ENCODE measurements at regions not wholly inside any gene's neighbourhood (a gene's known extent, or its start where the extent isn't known, plus 50 kb on each side); places are given as distances from the start of the nearest gene placed in this dataset.

DNA sequence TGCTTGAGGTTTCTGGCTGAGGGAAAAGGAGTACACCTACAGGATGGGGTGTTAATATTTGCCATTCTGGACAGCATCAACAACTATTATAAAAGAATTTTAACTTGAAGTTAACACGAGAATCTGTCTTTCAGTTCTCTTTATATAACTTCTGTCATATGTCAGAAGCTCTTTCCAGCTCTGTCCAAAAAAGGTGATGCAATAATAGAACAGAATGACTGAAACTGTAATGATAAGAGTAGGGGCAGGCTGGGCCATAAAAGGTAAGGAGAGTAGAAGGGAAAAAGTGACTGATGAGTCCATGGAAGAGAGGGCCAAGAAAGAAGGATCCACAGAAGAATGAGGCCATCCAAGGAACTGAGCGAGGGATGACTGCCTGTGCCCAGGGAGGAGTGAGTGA, 966.7 kb upstream of the FBXO33 start:
- Histone ChIP-seq H3K4me2 (no peak overlapping the region), H3K4me3 (ENCODE audit: low read depth in 2 of 2, low read length in 1 of 2) (no peak overlapping the region), H4K20me1 (ENCODE audit: insufficient read depth) (no peaks in the 10 kb centered on the region), H3K4me1 (ENCODE audit: control insufficient read depth in 1 of 2, insufficient read depth in 2 of 2, low read depth in 1 of 2, low read length in 1 of 2) (no peaks in the 10 kb centered on the region), H3K36me3 (replicated peaks in 1 of 2; ENCODE audit: control insufficient read depth in 1 of 2, insufficient read depth in 2 of 2, low read length in 1 of 2) (no peaks in the 10 kb centered on the region), H3K79me2 (ENCODE audit: insufficient read depth) (no peaks in the 10 kb centered on the region), H3K27ac (ENCODE audit: low read depth in 2 of 2, low read length in 1 of 2) (no peak overlapping the region), H2AFZ (ENCODE audit: low read depth) (no peak overlapping the region), H3K27me3 (ENCODE audit: insufficient read depth) (no peaks in the 10 kb centered on the region), H3K9me2 (no peaks in the 10 kb centered on the region), H3K9me3 (no peaks in the 10 kb centered on the region), H3F3A (replicated peaks; ENCODE audit: insufficient read depth) (no peaks in the 10 kb centered on the region), H3K9ac (no peak overlapping the region)
- TF ChIP-seq USF2 (IDR thresholded peaks at IDR 0.05; ENCODE audit: borderline replicate concordance, low read depth, low read length) (no peak), RXRA (IDR thresholded peaks at IDR 0.05; ENCODE audit: borderline replicate concordance, low read depth) (no peak), PBX3 (IDR thresholded peaks at IDR 0.05) (no peak), RCOR1 (IDR thresholded peaks at IDR 0.05; ENCODE audit: low read length) (no peak), MEF2A (IDR thresholded peaks at IDR 0.05; ENCODE audit: borderline replicate concordance, low read depth) (no peak), RAD21 (IDR thresholded peaks at IDR 0.05; ENCODE audit: low read length) (no peak), CHD2 (IDR thresholded peaks at IDR 0.05; ENCODE audit: low read length, partially characterized antibody) (no peak), JUND (IDR thresholded peaks at IDR 0.05) (no peak), FOXJ3 (CRISPR knock-in tag; IDR thresholded peaks at IDR 0.05) (no peak), MXI1 (IDR thresholded peaks at IDR 0.05; ENCODE audit: low read depth, low read length) (no peak), YY1 (IDR thresholded peaks at IDR 0.05; ENCODE audit: low read depth) (no peak), SIN3A (IDR thresholded peaks at IDR 0.05; ENCODE audit: borderline replicate concordance, low read depth, low read length) (no peak), EZH2phosphoT487 (IDR thresholded peaks at IDR 0.05; ENCODE audit: borderline replicate concordance, low read depth) (no peak), GATA2 (CRISPR knock-in tag; IDR thresholded peaks at IDR 0.05) (no peak), FOXM1 (IDR thresholded peaks at IDR 0.05; ENCODE audit: low read depth) (no peak)
- TF ChIP-seq, protein P1, sequence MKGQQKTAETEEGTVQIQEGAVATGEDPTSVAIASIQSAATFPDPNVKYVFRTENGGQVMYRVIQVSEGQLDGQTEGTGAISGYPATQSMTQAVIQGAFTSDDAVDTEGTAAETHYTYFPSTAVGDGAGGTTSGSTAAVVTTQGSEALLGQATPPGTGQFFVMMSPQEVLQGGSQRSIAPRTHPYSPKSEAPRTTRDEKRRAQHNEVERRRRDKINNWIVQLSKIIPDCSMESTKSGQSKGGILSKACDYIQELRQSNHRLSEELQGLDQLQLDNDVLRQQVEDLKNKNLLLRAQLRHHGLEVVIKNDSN (IDR thresholded peaks at IDR 0.05; ENCODE audit: borderline replicate concordance, low read depth), result no peak
- TF ChIP-seq, protein P2, sequence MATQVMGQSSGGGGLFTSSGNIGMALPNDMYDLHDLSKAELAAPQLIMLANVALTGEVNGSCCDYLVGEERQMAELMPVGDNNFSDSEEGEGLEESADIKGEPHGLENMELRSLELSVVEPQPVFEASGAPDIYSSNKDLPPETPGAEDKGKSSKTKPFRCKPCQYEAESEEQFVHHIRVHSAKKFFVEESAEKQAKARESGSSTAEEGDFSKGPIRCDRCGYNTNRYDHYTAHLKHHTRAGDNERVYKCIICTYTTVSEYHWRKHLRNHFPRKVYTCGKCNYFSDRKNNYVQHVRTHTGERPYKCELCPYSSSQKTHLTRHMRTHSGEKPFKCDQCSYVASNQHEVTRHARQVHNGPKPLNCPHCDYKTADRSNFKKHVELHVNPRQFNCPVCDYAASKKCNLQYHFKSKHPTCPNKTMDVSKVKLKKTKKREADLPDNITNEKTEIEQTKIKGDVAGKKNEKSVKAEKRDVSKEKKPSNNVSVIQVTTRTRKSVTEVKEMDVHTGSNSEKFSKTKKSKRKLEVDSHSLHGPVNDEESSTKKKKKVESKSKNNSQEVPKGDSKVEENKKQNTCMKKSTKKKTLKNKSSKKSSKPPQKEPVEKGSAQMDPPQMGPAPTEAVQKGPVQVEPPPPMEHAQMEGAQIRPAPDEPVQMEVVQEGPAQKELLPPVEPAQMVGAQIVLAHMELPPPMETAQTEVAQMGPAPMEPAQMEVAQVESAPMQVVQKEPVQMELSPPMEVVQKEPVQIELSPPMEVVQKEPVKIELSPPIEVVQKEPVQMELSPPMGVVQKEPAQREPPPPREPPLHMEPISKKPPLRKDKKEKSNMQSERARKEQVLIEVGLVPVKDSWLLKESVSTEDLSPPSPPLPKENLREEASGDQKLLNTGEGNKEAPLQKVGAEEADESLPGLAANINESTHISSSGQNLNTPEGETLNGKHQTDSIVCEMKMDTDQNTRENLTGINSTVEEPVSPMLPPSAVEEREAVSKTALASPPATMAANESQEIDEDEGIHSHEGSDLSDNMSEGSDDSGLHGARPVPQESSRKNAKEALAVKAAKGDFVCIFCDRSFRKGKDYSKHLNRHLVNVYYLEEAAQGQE (IDR thresholded peaks at IDR 0.05; ENCODE audit: low read depth, low read length), result no peak
- TF ChIP-seq, protein P3, sequence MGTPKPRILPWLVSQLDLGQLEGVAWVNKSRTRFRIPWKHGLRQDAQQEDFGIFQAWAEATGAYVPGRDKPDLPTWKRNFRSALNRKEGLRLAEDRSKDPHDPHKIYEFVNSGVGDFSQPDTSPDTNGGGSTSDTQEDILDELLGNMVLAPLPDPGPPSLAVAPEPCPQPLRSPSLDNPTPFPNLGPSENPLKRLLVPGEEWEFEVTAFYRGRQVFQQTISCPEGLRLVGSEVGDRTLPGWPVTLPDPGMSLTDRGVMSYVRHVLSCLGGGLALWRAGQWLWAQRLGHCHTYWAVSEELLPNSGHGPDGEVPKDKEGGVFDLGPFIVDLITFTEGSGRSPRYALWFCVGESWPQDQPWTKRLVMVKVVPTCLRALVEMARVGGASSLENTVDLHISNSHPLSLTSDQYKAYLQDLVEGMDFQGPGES (IDR thresholded peaks at IDR 0.05; ENCODE audit: low read depth, low read length), result no peak
- TF ChIP-seq, protein P4, sequence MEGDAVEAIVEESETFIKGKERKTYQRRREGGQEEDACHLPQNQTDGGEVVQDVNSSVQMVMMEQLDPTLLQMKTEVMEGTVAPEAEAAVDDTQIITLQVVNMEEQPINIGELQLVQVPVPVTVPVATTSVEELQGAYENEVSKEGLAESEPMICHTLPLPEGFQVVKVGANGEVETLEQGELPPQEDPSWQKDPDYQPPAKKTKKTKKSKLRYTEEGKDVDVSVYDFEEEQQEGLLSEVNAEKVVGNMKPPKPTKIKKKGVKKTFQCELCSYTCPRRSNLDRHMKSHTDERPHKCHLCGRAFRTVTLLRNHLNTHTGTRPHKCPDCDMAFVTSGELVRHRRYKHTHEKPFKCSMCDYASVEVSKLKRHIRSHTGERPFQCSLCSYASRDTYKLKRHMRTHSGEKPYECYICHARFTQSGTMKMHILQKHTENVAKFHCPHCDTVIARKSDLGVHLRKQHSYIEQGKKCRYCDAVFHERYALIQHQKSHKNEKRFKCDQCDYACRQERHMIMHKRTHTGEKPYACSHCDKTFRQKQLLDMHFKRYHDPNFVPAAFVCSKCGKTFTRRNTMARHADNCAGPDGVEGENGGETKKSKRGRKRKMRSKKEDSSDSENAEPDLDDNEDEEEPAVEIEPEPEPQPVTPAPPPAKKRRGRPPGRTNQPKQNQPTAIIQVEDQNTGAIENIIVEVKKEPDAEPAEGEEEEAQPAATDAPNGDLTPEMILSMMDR (IDR thresholded peaks at IDR 0.05), result no peak
- ChIA-PET POLR2A (no interaction called here), CTCF (no interaction called here)
- 0% methylated on average over 2 of the region's 2 CpGs for WGBS (ENCODE audit: low lambda C conversion rate)
- no peak for DNase-seq
